Hepatocyte (in vitro differentiated cells): ENCODE measurements at regions not wholly inside any gene's neighbourhood (a gene's known extent, or its start where the extent isn't known, plus 50 kb on each side); places are given as distances from the start of the nearest gene placed in this dataset.
"Not testable (repeated sequence)": the region's sequence is repeated elsewhere in the genome, so short reads cannot be mapped to it uniquely, and the experiment has no call there.

ENCODE experiments used
- EZH2 ChIP-seq: fragments of 200-600 bp; sonication (generic); IDR thresholded peaks from 2 replicates; pipeline ENCODE4 v1.6.1; 2016; ENCODE audit warnings: antibody characterized with exemption, mild to moderate bottlenecking, borderline replicate concordance
- EZH2phosphoT487 ChIP-seq: fragments of 200-600 bp; sonication (generic); IDR thresholded peaks from one replicate; pipeline ENCODE4 v1.6.1; 2018; ENCODE audit warnings: antibody characterized with exemption, mild to moderate bottlenecking, low read depth, moderate library complexity; ENCODE audit not compliant: unreplicated experiment, severe bottlenecking
- TF ChIP-seq, protein P1 (sequence below): fragments of 200-600 bp; sonication (generic); IDR thresholded peaks from 2 replicates; pipeline ENCODE4 v1.5.1; 2016; ENCODE audit warnings: antibody characterized with exemption, mild to moderate bottlenecking; ENCODE audit not compliant: poor library complexity

DNA sequence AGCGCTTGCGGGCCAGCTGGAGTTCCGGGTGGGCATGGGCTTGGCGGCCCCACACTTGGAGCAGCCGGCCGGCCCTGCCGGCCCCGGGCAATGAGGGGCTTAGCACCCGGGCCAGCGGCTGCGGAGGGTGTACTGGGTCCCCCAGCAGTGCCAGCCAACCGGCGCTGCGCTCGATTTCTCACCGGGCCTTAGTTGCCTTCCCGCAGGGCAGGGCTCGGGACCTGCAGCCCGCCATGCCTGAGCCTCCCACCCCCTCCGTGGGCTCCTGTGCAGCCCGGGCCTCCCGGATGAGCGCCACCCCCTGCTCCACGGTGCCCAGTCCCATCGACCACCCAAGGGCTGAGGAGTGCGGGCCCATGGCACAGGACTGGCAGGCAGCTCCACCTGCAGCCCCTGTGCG is 53.4 kb upstream of the AGA start:
- TF ChIP-seq, protein P1, sequence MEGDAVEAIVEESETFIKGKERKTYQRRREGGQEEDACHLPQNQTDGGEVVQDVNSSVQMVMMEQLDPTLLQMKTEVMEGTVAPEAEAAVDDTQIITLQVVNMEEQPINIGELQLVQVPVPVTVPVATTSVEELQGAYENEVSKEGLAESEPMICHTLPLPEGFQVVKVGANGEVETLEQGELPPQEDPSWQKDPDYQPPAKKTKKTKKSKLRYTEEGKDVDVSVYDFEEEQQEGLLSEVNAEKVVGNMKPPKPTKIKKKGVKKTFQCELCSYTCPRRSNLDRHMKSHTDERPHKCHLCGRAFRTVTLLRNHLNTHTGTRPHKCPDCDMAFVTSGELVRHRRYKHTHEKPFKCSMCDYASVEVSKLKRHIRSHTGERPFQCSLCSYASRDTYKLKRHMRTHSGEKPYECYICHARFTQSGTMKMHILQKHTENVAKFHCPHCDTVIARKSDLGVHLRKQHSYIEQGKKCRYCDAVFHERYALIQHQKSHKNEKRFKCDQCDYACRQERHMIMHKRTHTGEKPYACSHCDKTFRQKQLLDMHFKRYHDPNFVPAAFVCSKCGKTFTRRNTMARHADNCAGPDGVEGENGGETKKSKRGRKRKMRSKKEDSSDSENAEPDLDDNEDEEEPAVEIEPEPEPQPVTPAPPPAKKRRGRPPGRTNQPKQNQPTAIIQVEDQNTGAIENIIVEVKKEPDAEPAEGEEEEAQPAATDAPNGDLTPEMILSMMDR = not testable (repeated sequence)
- TF ChIP-seq EZH2, EZH2phosphoT487: not testable (repeated sequence)
